ENCODE measurements at regions not wholly inside any gene's neighbourhood (a gene's known extent, or its start where the extent isn't known, plus 50 kb on each side); places are given as distances from the start of the nearest gene placed in this dataset.
"Not testable (repeated sequence)": the region's sequence is repeated elsewhere in the genome, so short reads cannot be mapped to it uniquely, and the experiment has no call there.

- no peak for DNase-seq (ENCODE audit: low read depth)
Measured at GRCh38 chr13:50156561-50157127, 141.4 kb downstream of the KCNRG start.

GRCh38 chr13:50158385-50159165, 143.3 kb downstream of the KCNRG start:
- DNase-seq (ENCODE audit: low read depth), result no peak

- DNase-seq (ENCODE audit: low read depth), result no peak
Measured at GRCh38 chr13:50159607-50160006, 144.4 kb downstream of the KCNRG start.

DNA sequence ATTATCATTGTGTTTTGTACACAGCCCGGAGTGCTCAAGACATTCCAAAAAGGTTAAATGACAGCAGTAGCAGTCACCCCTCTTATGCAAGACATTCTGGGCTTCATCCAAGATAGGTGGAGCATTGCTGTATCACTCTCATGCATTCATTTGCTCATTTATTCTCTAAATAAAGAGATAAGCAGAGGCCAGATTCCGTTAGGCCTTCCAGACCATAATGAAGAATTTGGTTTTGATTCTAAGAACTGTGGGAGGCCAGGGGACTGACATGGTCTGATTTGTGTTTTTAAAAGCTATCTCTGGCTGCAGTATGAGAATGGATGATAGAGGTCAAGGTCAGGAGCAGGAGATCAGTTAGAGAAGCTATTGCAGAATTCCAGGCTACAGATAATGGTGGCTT, 145.8 kb downstream of the KCNRG start:
- DNase-seq (ENCODE audit: low read depth), result no peak

GRCh38 chr13:50162001-50162400, 146.8 kb downstream of the KCNRG start:
- DNase-seq (ENCODE audit: low read depth), result no peak

- no peak for DNase-seq (ENCODE audit: low read depth)
Measured at GRCh38 chr13:50162567-50162966, 147.3 kb downstream of the KCNRG start.

DNA sequence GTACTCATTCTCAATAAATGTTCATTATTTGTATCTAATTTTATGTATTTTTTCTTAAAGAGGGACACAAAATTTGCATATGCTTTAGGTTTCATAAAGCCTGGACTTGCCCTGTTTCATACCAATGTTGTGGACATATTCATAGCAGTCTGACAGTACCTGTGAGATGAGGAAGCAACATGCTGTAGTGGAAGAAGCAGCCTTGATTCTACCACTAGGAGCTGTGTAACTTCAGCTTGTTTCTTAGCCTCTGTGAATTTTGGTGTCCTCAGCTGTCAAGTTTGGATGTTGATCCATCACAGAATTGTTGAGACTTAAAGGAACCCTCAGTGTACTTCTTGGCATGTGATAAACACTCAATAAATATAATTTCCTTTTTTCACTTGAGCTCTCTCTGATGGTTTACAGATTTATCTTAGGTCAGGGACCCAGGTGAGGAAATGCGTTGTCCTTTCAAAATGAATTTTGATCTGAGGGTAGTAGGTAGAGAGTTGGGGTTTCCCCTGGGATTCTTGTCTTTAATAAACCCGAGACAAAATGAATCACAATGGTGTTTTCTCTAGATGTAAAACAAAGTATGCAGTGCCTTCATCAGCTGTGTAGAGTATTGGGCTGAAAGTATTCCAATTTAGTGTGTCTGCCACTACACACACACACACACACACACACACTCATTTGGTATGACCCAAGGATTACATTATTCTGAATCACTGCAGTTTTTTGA, 152.1 kb downstream of the KCNRG start:
- DNase-seq (ENCODE audit: low read depth), result no peak

DNA sequence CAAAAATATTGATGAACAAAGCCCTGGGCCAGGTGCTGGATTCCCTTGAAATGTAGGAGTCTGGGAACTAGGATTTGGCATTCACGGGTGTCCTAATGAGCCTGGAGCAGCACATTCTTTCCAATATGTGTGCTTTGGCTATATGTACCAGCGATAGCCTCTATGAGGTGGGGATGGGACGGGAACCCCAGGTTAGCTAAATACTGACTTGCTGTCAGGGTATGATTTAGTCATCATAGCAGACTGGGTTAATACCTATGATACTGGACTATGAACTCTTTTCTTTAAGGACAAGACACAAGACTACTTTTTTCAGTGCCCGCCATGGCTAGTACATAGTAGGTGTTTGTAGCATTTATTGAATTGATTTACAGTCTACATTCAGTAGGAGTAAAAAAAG, 152.7 kb downstream of the KCNRG start:
- no peak for DNase-seq (ENCODE audit: low read depth)

DNA sequence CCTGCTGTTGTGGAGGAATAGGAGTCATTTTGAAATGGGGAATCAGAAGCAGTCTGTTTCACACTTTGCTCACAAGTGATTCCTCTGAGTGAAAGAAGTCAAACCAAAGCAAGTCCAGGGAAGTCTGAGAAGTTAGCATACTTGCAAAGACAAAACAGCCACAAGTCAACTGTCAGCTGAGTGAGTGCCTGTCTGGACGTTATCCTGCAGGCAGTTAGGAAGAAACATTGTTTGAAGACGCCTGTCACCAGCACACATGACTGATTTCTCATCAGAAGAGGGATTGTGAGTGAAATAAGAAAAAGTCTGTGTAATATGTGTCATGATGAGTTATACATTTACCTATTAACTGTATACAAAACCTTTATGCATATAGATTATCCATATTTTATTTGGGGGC, 153.5 kb downstream of the KCNRG start:
- no peak for DNase-seq (ENCODE audit: low read depth)

GRCh38 chr13:50170447-50171037, 155.3 kb downstream of the KCNRG start:
- no peak for DNase-seq (ENCODE audit: low read depth)

DNA sequence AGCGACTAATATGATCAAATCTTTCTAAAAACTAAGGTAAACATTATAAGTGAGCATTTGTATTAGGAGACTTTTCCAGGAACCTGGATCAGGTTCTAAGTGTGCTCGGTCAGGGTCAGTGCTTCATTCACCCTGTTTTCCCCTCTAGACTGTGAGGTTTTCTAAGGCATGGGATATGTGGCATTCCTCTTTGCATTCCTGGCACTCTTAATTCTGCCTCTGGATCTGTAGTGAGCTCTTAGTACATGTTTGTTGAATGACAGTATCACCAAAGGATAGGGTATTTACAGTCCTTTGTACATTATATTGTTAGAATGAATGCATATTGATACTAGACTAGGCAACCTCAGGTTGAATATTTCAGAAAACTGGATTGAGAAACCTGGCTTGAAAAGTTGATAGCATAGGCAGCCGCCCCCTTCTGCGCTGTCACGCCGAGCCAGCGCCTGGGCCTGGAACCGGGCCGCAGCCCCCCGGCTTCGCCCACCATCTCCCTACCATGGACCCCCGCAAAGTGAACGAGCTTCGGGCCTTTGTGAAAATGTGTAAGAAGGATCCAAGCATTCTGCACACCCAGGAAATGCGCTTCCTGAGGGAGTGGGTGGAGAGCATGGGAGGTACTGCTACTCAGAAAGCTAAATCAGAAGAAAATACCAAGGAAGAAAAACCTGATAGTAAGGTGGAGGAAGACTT, 156.5 kb downstream of the KCNRG start:
- DNase-seq (ENCODE audit: low read depth), result no peak

- DNase-seq (ENCODE audit: low read depth), result not testable (repeated sequence)
Measured at GRCh38 chr13:50173045-50173444, 157.8 kb downstream of the KCNRG start.

- no peak for DNase-seq (ENCODE audit: low read depth)
Measured at GRCh38 chr13:50174630-50175029, 159.4 kb downstream of the KCNRG start.

DNA sequence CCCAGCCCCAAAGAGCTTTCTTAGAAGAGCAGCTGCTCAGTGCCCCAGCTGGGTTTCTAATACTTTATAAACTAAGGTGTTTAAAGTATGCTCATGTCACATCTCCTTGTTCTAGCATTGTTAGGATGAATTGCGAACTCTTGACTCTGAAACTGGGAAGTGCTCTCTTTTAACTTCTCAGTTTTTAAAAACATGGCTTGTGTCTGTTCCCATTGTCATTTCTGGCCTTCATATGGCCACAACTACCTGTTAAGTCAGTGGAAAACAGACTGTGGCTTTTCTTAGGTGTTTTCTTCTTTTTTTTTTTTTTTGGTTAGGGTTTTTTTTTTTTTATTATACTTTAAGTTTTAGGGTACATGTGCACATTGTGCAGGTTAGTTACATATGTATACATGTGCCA, 164.7 kb downstream of the KCNRG start:
- DNase-seq (ENCODE audit: low read depth), result no peak

GRCh38 chr13:50185769-50186763, 170.8 kb downstream of the KCNRG start:
- not testable (repeated sequence) for DNase-seq (ENCODE audit: low read depth)

DNA sequence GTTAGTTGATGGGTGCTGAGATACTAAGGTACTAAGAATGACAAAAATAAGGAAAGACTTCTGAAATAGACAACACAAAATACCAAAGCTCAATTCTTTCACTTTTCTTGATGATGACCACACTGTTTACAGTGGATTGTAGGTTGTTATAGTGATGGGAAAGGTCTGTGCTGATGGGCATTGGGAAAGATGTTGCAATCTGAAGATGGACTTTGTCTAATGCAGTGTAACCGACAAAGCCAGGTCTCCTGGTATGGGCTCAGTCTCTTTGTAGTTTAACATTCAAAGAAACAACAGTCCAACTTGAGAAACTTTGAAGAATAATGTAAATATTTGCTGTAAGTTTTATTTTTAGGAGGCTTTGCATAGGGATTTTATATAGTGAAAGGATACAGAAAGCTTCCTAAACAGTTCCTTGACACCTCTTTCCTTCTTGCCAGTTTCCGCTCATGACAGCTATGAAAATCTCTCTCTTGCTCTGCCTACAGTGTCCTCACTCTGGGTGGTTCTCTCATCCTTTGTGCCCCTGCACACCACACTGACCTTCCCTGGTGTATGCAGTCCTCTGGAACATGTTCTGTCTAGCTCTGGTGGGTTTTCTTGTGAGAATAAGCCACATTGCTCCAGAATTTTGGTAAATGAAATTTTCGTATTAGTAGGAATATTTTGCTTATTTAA, 172.2 kb downstream of the KCNRG start:
- DNase-seq (ENCODE audit: low read depth), result no peak

- no peak for DNase-seq (ENCODE audit: low read depth)
Measured at GRCh38 chr13:50188696-50189095, 173.5 kb downstream of the KCNRG start.

GRCh38 chr13:50189450-50189849, 174.2 kb downstream of the KCNRG start:
- DNase-seq (ENCODE audit: low read depth), result no peak

DNA sequence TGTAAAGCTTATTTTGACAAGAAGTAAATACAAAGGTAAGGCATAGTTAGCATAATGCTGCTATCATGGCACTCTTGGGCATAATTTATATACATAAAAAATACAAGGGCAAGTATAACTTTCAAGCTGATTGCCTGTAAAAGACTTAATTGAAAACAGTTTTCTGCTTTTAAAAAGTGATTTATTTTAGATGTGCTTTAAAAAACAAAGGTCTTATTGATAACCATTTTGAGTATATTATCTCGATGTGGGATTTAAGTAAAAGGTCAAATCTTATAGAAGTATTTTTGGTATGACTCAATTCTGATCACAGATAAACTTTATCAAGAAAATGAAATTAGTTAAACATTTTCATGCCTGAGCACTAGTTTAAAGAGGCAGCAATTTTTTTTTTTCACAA, 175.8 kb downstream of the KCNRG start:
- DNase-seq (ENCODE audit: low read depth), result no peak

- DNase-seq (ENCODE audit: low read depth), result no peak
Measured at GRCh38 chr13:50192272-50192813, 177.1 kb downstream of the KCNRG start.
